Head of caudate nucleus (tissue), 42 donors: ENCODE measurements at regions not wholly inside any gene's neighbourhood (a gene's known extent, or its start where the extent isn't known, plus 50 kb on each side); places are given as distances from the start of the nearest gene placed in this dataset.

Experiments used
- DNase-seq, 42 donors: peaks; one replicate each; pipeline versions ENCODE4 v3.0.0 to v3.0.0-alpha.2; 2020 to 2021; ENCODE audit warnings: mixed read lengths in 7 of 42
- intact Hi-C: fragments of 100-400 bp; cut with DNase I; formaldehyde crosslinking; loops from one replicate; pipeline ENCODE4 v1.15.0; 2022

DNA sequence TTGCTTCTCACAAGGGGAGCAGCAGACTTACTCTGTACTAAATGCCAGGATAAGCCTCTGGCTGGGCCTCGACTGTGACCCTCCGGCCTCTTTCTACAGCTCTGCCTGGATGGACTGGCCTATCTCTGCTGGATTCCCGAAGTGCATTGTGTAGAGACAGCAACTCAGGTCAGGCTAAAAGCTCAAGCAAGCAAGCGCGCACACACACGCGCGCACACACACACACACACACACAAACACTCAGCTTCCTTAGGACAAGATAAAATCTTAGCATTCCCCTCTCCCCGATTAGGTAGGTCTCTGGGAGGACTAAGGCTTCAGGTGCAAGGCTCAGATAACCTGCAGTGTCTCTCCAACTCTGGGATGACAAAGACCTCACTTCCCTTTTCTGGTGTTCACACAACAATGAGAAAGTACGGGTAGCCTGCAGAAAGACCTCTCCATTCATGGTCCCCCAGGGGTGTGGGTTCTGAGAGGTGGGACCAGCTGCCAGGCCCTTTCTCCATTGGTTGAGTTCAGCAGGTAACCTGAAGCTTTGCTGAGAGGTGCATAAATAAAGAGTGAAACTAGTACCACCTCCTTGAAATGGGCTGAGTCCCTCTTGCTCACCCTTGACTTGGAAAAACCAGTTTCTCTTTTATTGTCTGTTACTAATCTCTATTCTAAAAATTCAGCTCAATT is 155.1 kb upstream of the CAMK1G start:
- no peak for DNase-seq
- intact Hi-C loops, result no loop called here

GRCh38 chr1:209429611-209430010 is 153.9 kb upstream of the CAMK1G start:
- no peak for DNase-seq
- intact Hi-C loops, result no loop called here

DNA sequence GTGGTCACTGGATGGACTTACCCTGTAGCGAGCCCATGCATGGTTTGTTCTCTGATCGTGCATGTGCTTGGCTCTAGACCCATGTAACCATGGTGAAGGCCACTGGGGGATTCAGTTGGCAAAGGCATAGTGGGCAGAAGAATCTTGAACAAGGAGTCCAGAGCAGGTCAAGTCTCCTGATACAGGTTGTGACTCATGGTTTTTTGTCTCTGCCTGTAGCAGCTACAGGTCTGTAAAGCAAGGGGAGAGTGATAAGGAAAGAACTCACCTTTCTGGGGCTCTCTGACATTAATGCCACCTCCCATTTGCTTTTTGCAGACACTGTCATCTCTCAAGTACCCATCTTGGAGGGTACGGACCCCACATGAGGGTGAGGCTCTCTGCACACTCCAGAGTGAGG is 153.4 kb upstream of the CAMK1G start:
- intact Hi-C loops, result no loop called here
- DNase-seq, result peak in 1 of 42 donors; percentile 26

- peak in 1 of 42 donors; percentile 24 for DNase-seq
- intact Hi-C loops, result no loop called here
Measured at GRCh38 chr1:209430821-209431259, 152.7 kb upstream of the CAMK1G start.

- DNase-seq, result peak in 1 of 42 donors; percentile 12
- intact Hi-C loops, result no loop called here
Measured at GRCh38 chr1:209431402-209431801, 152.1 kb upstream of the CAMK1G start.

DNA sequence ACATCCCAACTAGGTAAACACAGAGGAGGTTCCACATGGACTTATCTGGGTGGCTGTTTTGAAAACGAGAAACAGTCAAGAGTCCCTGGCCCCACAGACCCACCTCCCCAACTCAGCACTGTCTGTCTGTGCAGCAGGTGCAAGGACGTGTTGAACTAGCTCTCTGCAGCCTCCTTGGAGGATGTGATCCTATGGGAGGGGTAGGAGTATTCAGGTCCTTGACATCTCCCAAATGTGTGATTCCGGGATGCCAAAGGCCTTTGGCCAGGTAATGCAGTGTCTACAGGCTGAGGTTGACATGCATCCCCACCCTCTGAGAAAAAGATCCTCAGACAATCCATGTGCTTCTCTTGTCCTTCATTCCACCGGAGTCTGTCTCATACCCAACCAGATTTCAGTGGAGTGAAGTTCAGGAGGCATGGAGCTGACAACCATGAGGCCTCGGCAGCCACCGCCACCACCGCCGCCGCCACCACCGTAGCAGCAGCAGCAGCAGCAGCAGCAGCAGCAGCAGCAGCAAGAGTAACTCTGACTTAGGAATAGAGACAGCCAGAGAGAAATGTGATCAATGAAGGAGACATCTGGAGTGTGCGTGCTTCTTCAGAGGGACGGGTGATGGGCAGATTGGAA is 151.6 kb upstream of the CAMK1G start:
- intact Hi-C loops, result no loop called here
- DNase-seq, result peak in 1 of 42 donors; percentile 25

GRCh38 chr1:209432443-209432825 is 151.1 kb upstream of the CAMK1G start:
- intact Hi-C loops, result no loop called here

DNA sequence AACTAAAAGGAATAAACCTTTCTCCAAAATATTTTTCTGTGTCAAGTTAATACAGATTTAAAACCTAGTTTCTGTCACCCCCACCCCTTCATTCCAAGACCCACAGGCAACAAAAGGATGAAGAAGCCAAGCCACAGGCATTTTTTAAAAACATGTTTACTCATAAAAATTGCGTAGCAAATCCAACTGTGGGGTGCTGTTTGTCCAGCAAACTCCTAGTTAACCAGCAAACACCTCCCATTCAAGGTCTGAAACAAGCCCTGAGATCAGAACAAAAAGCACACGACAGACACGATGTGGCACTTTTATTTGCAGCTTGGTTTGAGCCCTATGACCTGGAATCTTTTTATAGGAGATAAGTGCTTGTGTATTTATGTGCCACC is 149.9 kb upstream of the CAMK1G start:
- no peak for DNase-seq
- intact Hi-C loops, result no loop called here

More at GRCh38 chr1:209432443-209432825, 151.1 kb upstream of the CAMK1G start:
- DNase-seq, result peak in 1 of 42 donors; percentile 34

DNA sequence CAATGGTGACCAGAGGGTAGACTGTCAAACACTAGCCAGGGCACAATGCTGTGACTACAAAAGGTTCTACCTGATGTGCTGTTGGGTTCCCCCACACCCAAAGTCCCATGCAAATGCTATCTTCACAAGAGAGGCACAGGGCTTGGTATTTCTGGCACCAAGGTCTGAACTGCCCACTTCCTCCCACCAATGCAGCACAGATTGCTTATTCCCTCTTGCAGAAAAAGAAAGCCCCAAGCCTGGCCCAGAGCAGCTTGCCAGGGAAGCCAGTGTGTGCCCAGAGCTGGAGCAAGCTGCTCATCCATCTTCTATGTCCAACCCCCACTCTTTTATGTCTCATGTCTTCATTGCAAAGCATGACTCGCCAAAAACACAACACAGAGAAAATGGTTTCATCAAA is 149.4 kb upstream of the CAMK1G start:
- peak in 11 of 42 donors; percentile 7 to 44 (median 17) for DNase-seq
- intact Hi-C loops, result no loop called here

- intact Hi-C loops, result no loop called here
- peak in 1 of 42 donors; percentile 18 for DNase-seq
Measured at GRCh38 chr1:209434631-209435217, 148.8 kb upstream of the CAMK1G start.

DNA sequence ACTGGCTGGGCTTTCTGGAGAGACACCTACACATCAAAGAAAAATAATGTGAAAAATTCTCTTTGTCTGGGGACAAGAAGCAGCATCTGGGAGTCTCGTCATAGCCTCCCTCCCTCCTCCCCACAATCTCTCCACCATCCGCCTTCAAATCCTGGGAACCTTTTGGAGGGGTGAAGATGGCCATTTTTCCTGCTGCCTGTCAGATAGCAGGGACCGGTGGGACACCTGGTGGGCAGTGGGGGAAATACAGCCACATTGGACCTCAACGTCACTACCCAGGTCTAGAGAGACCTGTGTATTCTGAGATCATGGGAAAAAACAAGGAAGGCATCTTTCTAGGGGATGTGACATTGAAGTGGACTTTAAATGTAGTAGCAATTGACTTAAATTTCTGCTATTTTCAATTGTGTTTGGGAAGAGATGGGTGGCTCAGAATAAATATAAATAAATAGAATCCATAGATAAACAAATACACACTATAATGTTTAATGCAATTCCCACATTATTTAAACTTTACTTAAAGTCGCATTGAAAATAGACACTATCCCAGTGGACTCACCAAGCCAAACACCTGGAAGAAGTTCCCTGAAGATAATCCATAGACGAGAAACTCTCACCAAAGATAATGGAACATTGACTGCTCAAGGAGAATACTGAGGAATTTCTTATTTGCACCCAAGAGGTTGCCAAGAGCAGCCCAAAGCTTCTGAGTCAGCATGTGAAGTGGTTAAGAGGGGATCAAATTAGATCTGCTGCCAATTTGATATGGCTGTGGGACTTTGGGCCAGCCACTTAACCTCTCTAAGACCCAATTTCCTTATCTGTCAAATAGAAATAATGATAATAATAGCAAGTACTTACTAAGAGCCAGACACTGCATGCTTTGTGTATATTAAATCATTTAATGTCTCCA is 147.6 kb upstream of the CAMK1G start:
- intact Hi-C loops, result no loop called here

GRCh38 chr1:209439828-209440227 is 143.7 kb upstream of the CAMK1G start:
- intact Hi-C loops, result no loop called here

More for the DNA sequence above, 147.6 kb upstream of the CAMK1G start:
- peak in 41 of 42 donors; percentile 16 to 81 (median 64) for DNase-seq

GRCh38 chr1:209443361-209443931 is 140.1 kb upstream of the CAMK1G start:
- DNase-seq, result no peak
- intact Hi-C loops, result no loop called here

More at GRCh38 chr1:209439828-209440227, 143.7 kb upstream of the CAMK1G start:
- no peak for DNase-seq

DNA sequence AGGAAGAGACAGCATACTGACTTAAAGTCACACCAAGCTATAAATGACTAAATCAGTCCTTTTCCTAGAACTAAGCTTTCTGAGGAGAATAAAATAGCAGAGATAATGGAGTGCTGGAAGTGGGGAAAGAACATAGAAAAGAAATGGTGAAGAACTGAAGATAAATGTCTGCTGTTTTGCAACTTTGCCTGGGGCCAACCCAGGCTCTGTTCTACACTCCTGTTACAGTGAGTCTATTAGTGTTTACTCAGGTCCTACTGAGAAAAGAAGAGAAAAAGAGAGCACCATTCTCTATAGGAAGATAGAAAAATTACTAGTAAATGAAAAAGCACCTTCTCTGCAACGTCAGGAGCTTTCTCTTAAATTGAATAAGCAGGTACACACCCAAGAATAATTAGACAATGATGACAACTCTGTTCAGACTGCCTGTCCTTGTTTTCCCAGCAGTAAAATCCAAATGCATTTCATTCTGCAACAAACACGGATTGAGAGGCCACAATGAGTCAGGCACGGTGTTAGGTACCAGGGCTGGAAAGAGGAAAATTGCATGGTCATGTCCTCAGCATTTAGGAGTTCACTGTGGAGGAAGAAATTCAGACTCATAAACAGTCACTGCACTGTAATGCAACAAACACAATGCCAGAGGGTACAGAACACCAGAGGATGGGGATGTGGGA is 139.4 kb upstream of the CAMK1G start:
- no peak for DNase-seq
- intact Hi-C loops, result no loop called here

GRCh38 chr1:209444961-209445360 is 138.6 kb upstream of the CAMK1G start:
- intact Hi-C loops, result no loop called here
- DNase-seq, result no peak

DNA sequence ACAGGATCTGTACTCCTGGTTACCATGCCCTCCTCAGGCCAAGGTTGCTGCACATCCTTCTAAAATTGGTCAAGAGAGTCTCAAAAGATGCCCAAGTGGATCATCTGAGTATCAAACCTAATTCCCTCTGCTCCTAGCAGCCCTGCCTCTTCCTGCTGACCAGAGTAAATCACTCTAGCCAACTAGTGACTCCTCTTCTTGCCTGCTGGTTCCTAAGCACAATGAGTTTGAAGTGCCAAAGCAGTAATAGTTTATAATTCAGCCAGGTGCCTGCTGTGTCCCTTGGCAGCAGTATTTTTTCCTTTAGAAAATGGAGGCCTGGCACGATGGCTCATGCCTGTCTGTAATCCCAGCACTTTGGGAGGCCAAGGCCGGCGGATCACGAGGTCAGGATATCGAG is 137.9 kb upstream of the CAMK1G start:
- intact Hi-C loops, result no loop called here
- DNase-seq, result no peak

GRCh38 chr1:209446356-209446755 is 137.2 kb upstream of the CAMK1G start:
- no peak for DNase-seq
- intact Hi-C loops, result no loop called here

GRCh38 chr1:209454340-209454994 is 129.0 kb upstream of the CAMK1G start:
- intact Hi-C loops, result no loop called here
- no peak for DNase-seq
